Kidney (tissue), 13 donors: ENCODE measurements at regions not wholly inside any gene's neighbourhood (a gene's known extent, or its start where the extent isn't known, plus 50 kb on each side); places are given as distances from the start of the nearest gene placed in this dataset.

Experiments used
- DNase-seq, 5 donors: peaks; one replicate each; pipeline ENCODE4 v3.0.0-alpha.2; 2013 to 2020
- FAIRE-seq: peaks from 2 replicates; lab custom pipeline; 2012; peaks lifted over from hg19 to GRCh38; lab: Jason Lieb, UNC
- H3K27ac ChIP-seq, 2 donors: one replicate each; pipeline ENCODE4 v1.7.0; 2013; ENCODE audit warnings: low read depth in 2 of 2, low read length in 2 of 2, inconsistent platforms in 1 of 2
- H3K27me3 ChIP-seq: one replicate; pipeline ENCODE4 v1.7.1; 2013; ENCODE audit warnings: low read length, inconsistent platforms; ENCODE audit not compliant: control insufficient read depth, insufficient read depth
- H3K36me3 ChIP-seq, 3 donors: one replicate each; pipeline versions ENCODE4 v1.7.0 to v1.7.1; 2013; ENCODE audit warnings: low read length in 3 of 3, control low read depth in 1 of 3, inconsistent platforms in 1 of 3; ENCODE audit not compliant: insufficient read depth in 3 of 3, control insufficient read depth in 2 of 3
- H3K4me1 ChIP-seq, 3 donors: one replicate each; pipeline versions ENCODE4 v1.7.0 to v1.7.1; 2013; ENCODE audit warnings: low read length in 3 of 3, inconsistent platforms in 1 of 3, low read depth in 1 of 3; ENCODE audit not compliant: control insufficient read depth in 2 of 3, insufficient read depth in 2 of 3
- H3K4me3 ChIP-seq, 3 donors: one replicate each; pipeline versions ENCODE4 v1.7.0 to v1.8.1; 2013; ENCODE audit warnings: low read length in 3 of 3, control low read depth in 1 of 3, inconsistent platforms in 1 of 3
- H3K9ac ChIP-seq, 3 donors: one replicate each; pipeline versions ENCODE4 v1.7.0 to v1.7.1; 2013; ENCODE audit warnings: low read length in 3 of 3, control low read depth in 1 of 3, inconsistent platforms in 1 of 3
- H3K9me3 ChIP-seq, 3 donors: one replicate each; pipeline versions ENCODE4 v1.7.0 to v1.7.1; 2013; ENCODE audit warnings: low read length in 3 of 3, control low read depth in 1 of 3, inconsistent platforms in 1 of 3; ENCODE audit not compliant: control insufficient read depth in 2 of 3, insufficient read depth in 1 of 3
- CTCF ChIP-seq: IDR thresholded peaks from 3 replicates; pipeline ENCODE4 v1.5.1; 2012; ENCODE audit warnings: mild to moderate bottlenecking, moderate library complexity, borderline replicate concordance; ENCODE audit not compliant: insufficient read depth; ENCODE audit errors: extremely low read depth
- intact Hi-C: fragments of 100-400 bp; cut with DNase I; formaldehyde crosslinking; loops from one replicate; pipeline ENCODE4 v1.11.1; 2022
- donor health status: control.
- donor health status: control.
- donor health status: control.
- donor health status: control.
- donor health status: control.
- donor health status: DM: yes; HTN: yes; CAD: no.
- donor health status: Normal renal cell carcinoma (clear cell type).

- Histone ChIP-seq H3K36me3 (no peaks in the 10 kb centered on the region), H3K27me3 (no peaks in the 10 kb centered on the region), H3K4me3 (no peak overlapping the region), H3K27ac (no peak overlapping the region), H3K4me1 (no peaks in the 10 kb centered on the region), H3K9ac (no peak overlapping the region), H3K9me3 (no peaks in the 10 kb centered on the region)
- no peak for FAIRE-seq
- DNase-seq: no peak
- intact Hi-C loops: no loop called here
- no peak for TF ChIP-seq CTCF
Measured at GRCh38 chr6:156102129-156102528, 646.5 kb upstream of the NOX3 start.

- Histone ChIP-seq H3K9me3 (no peaks in the 10 kb centered on the region), H3K4me3 (no peak overlapping the region), H3K4me1 (no peaks in the 10 kb centered on the region), H3K9ac (no peak overlapping the region), H3K36me3 (no peaks in the 10 kb centered on the region), H3K27ac (no peak overlapping the region), H3K27me3 (no peaks in the 10 kb centered on the region)
- intact Hi-C loops: no loop called here
- TF ChIP-seq CTCF: no peak
- FAIRE-seq: no peak
- no peak for DNase-seq
Measured at GRCh38 chr6:156098839-156099238, 643.2 kb upstream of the NOX3 start.

GRCh38 chr6:156087487-156087886 is 631.8 kb upstream of the NOX3 start:
- Histone ChIP-seq H3K4me1 (no peaks in the 10 kb centered on the region), H3K27me3 (no peaks in the 10 kb centered on the region), H3K9me3 (peaks cover 2 to 10% (median 4%) of the 10 kb centered on the region in 3 donors), H3K36me3 (no peaks in the 10 kb centered on the region), H3K9ac (no peak overlapping the region), H3K4me3 (no peak overlapping the region), H3K27ac (no peak overlapping the region)
- DNase-seq (no peak), FAIRE-seq (no peak)
- TF ChIP-seq CTCF: no peak
- intact Hi-C loops: no loop called here

- FAIRE-seq (no peak), DNase-seq (no peak)
- H3K9ac ChIP-seq: no peak overlapping the region
- H3K27me3 ChIP-seq: no peaks in the 10 kb centered on the region
- no peak overlapping the region for H3K4me3 ChIP-seq
- no peaks in the 10 kb centered on the region for H3K4me1 ChIP-seq
- no peak for TF ChIP-seq CTCF
- no peak overlapping the region for H3K27ac ChIP-seq
- no peaks in the 10 kb centered on the region for H3K36me3 ChIP-seq
- intact Hi-C loops: no loop called here
- H3K9me3 ChIP-seq: no peaks in the 10 kb centered on the region
Measured at GRCh38 chr6:156082012-156082411, 626.4 kb upstream of the NOX3 start.
